Neuronal stem cell (in vitro differentiated cells): ENCODE measurements at regions not wholly inside any gene's neighbourhood (a gene's known extent, or its start where the extent isn't known, plus 50 kb on each side); places are given as distances from the start of the nearest gene placed in this dataset.

Source experiments
- DNase-seq: peaks from one replicate; pipeline ENCODE4 v3.0.0-alpha.2; 2013; ENCODE audit warnings: low spot score
- H2AFZ ChIP-seq: one replicate; pipeline ENCODE4 v1.6.1; 2013; ENCODE audit warnings: mild to moderate bottlenecking, low read length, inconsistent platforms
- H2AK5ac ChIP-seq: 2 replicates; pipeline ENCODE4 v1.6.1; 2013; ENCODE audit warnings: low read depth, mild to moderate bottlenecking, inconsistent platforms, low read length, moderate library complexity, mixed read lengths
- H2BK120ac ChIP-seq: 2 replicates; pipeline ENCODE4 v1.6.1; 2013; ENCODE audit warnings: low read depth, mild to moderate bottlenecking, inconsistent platforms, low read length, moderate library complexity, mixed read lengths
- H2BK12ac ChIP-seq: one replicate; pipeline ENCODE4 v1.6.1; 2013; ENCODE audit warnings: low read length, inconsistent platforms
- H2BK15ac ChIP-seq: 2 replicates; pipeline ENCODE4 v1.6.1; 2013; ENCODE audit warnings: mild to moderate bottlenecking, low read length, inconsistent platforms, mixed read lengths
- H2BK5ac ChIP-seq: one replicate; pipeline ENCODE4 v1.6.1; 2013; ENCODE audit warnings: inconsistent platforms, mild to moderate bottlenecking, low read length, moderate library complexity
- H3K14ac ChIP-seq: one replicate; pipeline ENCODE4 v1.6.1; 2013; ENCODE audit warnings: low read length, inconsistent platforms
- H3K18ac ChIP-seq: 2 replicates; pipeline ENCODE4 v1.6.1; 2013; ENCODE audit warnings: low read length, inconsistent platforms
- H3K23ac ChIP-seq: 2 replicates; pipeline ENCODE4 v1.6.1; 2013; ENCODE audit warnings: low read depth, mild to moderate bottlenecking, mixed read lengths, low read length, inconsistent platforms; ENCODE audit not compliant: poor library complexity
- H3K27ac ChIP-seq: replicated peaks from 3 replicates; pipeline ENCODE4 v1.5.1; 2013; ENCODE audit warnings: low read length, inconsistent platforms
- H3K27me3 ChIP-seq, 3 experiments: 2 replicates each; pipeline ENCODE4 v1.6.1; 2013; ENCODE audit warnings: low read length in 3 of 3, mild to moderate bottlenecking in 2 of 3, inconsistent platforms in 1 of 3, low read depth in 1 of 3, mixed read lengths in 1 of 3, moderate library complexity in 1 of 3; ENCODE audit not compliant: control insufficient read depth in 3 of 3, insufficient read depth in 3 of 3
- H3K36me3 ChIP-seq, 2 donors: replicated peaks in 1 of 2; 2 replicates each; pipeline ENCODE4 v1.6.1; 2013; ENCODE audit warnings: low read length in 2 of 2; ENCODE audit not compliant: control insufficient read depth in 2 of 2, insufficient read depth in 2 of 2
- H3K4ac ChIP-seq: 2 replicates; pipeline ENCODE4 v1.6.1; 2013; ENCODE audit warnings: inconsistent platforms, mild to moderate bottlenecking, low read length, moderate library complexity
- H3K4me1 ChIP-seq, 2 donors: 1 replicate in 1 of 2; 2 replicates in 1 of 2; pipeline ENCODE4 v1.6.1; 2013; ENCODE audit warnings: low read length in 2 of 2, low read depth in 1 of 2; ENCODE audit not compliant: control insufficient read depth in 2 of 2, insufficient read depth in 1 of 2
- H3K4me2 ChIP-seq: one replicate; pipeline ENCODE4 v1.6.1; 2013; ENCODE audit warnings: mild to moderate bottlenecking, low read length, inconsistent platforms; ENCODE audit not compliant: insufficient read depth, poor library complexity, severe bottlenecking
- H3K4me3 ChIP-seq, 2 donors: 2 replicates each; pipeline ENCODE4 v1.5.1; 2013; ENCODE audit warnings: low read length in 2 of 2, mild to moderate bottlenecking in 2 of 2, inconsistent platforms in 1 of 2, moderate library complexity in 1 of 2
- H3K79me1 ChIP-seq: one replicate; pipeline ENCODE4 v1.6.1; 2013; ENCODE audit warnings: low read depth, mild to moderate bottlenecking, inconsistent platforms, low read length, moderate library complexity
- H3K9ac ChIP-seq: one replicate; pipeline ENCODE4 v1.6.1; 2013; ENCODE audit warnings: mild to moderate bottlenecking, low read depth, low read length, inconsistent platforms; ENCODE audit not compliant: poor library complexity
- H3K9me3 ChIP-seq, 2 donors: replicated peaks in 1 of 2; 2 replicates each; pipeline versions ENCODE3 to v1.6.1; 2013; ENCODE audit warnings: low read length in 2 of 2, mild to moderate bottlenecking in 2 of 2, inconsistent platforms in 1 of 2, low read depth in 1 of 2, mixed read lengths in 1 of 2, moderate library complexity in 1 of 2; ENCODE audit not compliant: control insufficient read depth in 2 of 2, insufficient read depth in 1 of 2
- H4K8ac ChIP-seq: one replicate; pipeline ENCODE4 v1.6.1; 2013; ENCODE audit warnings: low read depth, mild to moderate bottlenecking, inconsistent platforms, low read length, moderate library complexity
- H4K91ac ChIP-seq: one replicate; pipeline ENCODE4 v1.6.1; 2013; ENCODE audit warnings: low read length, low read depth, mild to moderate bottlenecking, inconsistent platforms; ENCODE audit not compliant: poor library complexity
- WGBS, 2 donors: extraction: QIAGEN DNeasy Blood & Tissue Kit; methylation state at CpG; one replicate each; pipeline ENCODE4 v1.1.7; 2013; ENCODE audit warnings: missing lambda C conversion rate in 2 of 2, mixed read lengths in 1 of 2; ENCODE audit not compliant: insufficient read length in 2 of 2, insufficient replicate concordance in 1 of 2; ENCODE audit errors: extremely low coverage in 2 of 2; 5-methylcytosine and 5-hydroxymethylcytosine counted together

GRCh38 chr7:52726493-52726892 is 308.9 kb upstream of the POM121L12 start:
- Histone ChIP-seq H3K79me1 (no peaks in the 10 kb centered on the region), H4K8ac (no peak overlapping the region), H3K9ac (no peak overlapping the region), H3K14ac (no peak overlapping the region), H3K27ac (no peak overlapping the region), H3K9me3 (no peaks in the 10 kb centered on the region), H3K36me3 (no peaks in the 10 kb centered on the region), H3K4ac (no peak overlapping the region), H3K4me2 (no peak overlapping the region), H4K91ac (no peak overlapping the region), H3K23ac (no peak overlapping the region), H2BK15ac (no peak overlapping the region), H2BK5ac (no peak overlapping the region), H3K27me3 (no peaks in the 10 kb centered on the region), H2AFZ (no peak overlapping the region), H3K4me1 (peaks cover 0 to 1% of the 10 kb centered on the region in 2 donors), H2BK120ac (no peak overlapping the region), H3K4me3 (no peak overlapping the region), H2AK5ac (no peak overlapping the region), H3K18ac (no peak overlapping the region), H2BK12ac (no peak overlapping the region)
- no CpG with 5 or more reads among the region's 3 CpGs for WGBS, 2 donors
- no peak for DNase-seq

- Histone ChIP-seq H3K4me3 (no peak overlapping the region), H3K36me3 (no peaks in the 10 kb centered on the region), H4K91ac (no peak overlapping the region), H2BK5ac (no peak overlapping the region), H2BK120ac (no peak overlapping the region), H2AFZ (no peak overlapping the region), H3K4me1 (peaks cover 0 to 1% of the 10 kb centered on the region in 2 donors), H3K27me3 (no peaks in the 10 kb centered on the region), H4K8ac (no peak overlapping the region), H3K18ac (no peak overlapping the region), H2BK12ac (no peak overlapping the region), H3K27ac (no peak overlapping the region), H3K4me2 (no peak overlapping the region), H3K23ac (no peak overlapping the region), H3K9ac (no peak overlapping the region), H3K79me1 (no peaks in the 10 kb centered on the region), H3K14ac (no peak overlapping the region), H2BK15ac (no peak overlapping the region), H2AK5ac (no peak overlapping the region), H3K9me3 (no peaks in the 10 kb centered on the region), H3K4ac (no peak overlapping the region)
- no CpG with 5 or more reads among the region's 5 CpGs for WGBS, 2 donors
- no peak for DNase-seq
These were observed 311.8 kb upstream of the POM121L12 start for GRCh38 chr7:52723606-52724005.

DNA sequence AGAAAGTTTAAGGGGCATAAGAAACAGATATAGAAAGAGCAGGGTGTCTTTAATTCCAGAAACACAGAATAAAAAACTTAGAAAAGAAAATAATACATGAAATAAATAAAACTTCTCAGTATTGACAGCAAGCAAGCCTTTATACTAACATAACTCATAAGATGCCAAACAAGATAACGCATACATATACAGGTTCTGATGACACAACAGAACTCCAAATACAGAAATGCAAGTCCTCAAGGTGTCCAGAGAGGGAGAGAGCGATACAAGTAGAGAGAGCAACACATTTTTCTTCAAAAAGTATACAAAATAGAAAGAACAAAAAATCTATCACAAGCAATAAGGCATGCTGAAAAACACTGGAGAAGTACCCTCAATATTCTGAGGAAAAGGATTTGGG is 314.6 kb upstream of the POM121L12 start:
- Histone ChIP-seq H3K4me1 (peaks cover 0 to 1% of the 10 kb centered on the region in 2 donors), H4K91ac (no peak overlapping the region), H4K8ac (no peak overlapping the region), H3K14ac (no peak overlapping the region), H3K9ac (no peak overlapping the region), H3K9me3 (no peaks in the 10 kb centered on the region), H2BK15ac (no peak overlapping the region), H3K27me3 (no peaks in the 10 kb centered on the region), H3K18ac (no peak overlapping the region), H3K79me1 (no peaks in the 10 kb centered on the region), H3K4ac (no peak overlapping the region), H3K4me2 (no peak overlapping the region), H2AK5ac (no peak overlapping the region), H3K36me3 (no peaks in the 10 kb centered on the region), H2BK120ac (no peak overlapping the region), H2AFZ (no peak overlapping the region), H3K27ac (no peak overlapping the region), H3K4me3 (no peak overlapping the region), H2BK12ac (no peak overlapping the region), H2BK5ac (no peak overlapping the region), H3K23ac (no peak overlapping the region)
- DNase-seq: no peak
- no CpG with 5 or more reads among the region's 2 CpGs for WGBS, 2 donors

GRCh38 chr7:52719677-52720076 is 315.8 kb upstream of the POM121L12 start:
- Histone ChIP-seq H4K8ac (no peak overlapping the region), H3K27me3 (no peaks in the 10 kb centered on the region), H3K9me3 (no peaks in the 10 kb centered on the region), H3K9ac (no peak overlapping the region), H2AFZ (no peak overlapping the region), H4K91ac (no peak overlapping the region), H3K23ac (no peak overlapping the region), H2BK5ac (no peak overlapping the region), H3K14ac (no peak overlapping the region), H3K79me1 (no peaks in the 10 kb centered on the region), H2BK120ac (no peak overlapping the region), H3K4ac (no peak overlapping the region), H2AK5ac (no peak overlapping the region), H2BK12ac (no peak overlapping the region), H3K27ac (no peak overlapping the region), H3K4me2 (no peak overlapping the region), H3K36me3 (no peaks in the 10 kb centered on the region), H3K4me3 (no peak overlapping the region), H3K4me1 (peaks cover 0 to 1% of the 10 kb centered on the region in 2 donors), H2BK15ac (no peak overlapping the region), H3K18ac (no peak overlapping the region)
- no CpG with 5 or more reads among the region's 3 CpGs for WGBS, 2 donors
- DNase-seq: no peak
